Neural cell (in vitro differentiated cells): ENCODE measurements at regions not wholly inside any gene's neighbourhood (a gene's known extent, or its start where the extent isn't known, plus 50 kb on each side); places are given as distances from the start of the nearest gene placed in this dataset.

Experiments used
- H2AFZ ChIP-seq: fragments of 200-600, 300-800 bp; sonication (generic), shearing (Covaris generic); 2 replicates; pipeline ENCODE4 v1.6.0; 2014; ENCODE audit warnings: low read depth, mild to moderate bottlenecking, antibody characterized with exemption, low read length, moderate library complexity
- H3F3A ChIP-seq: fragments of 200-600 bp; shearing (Covaris generic); 2 replicates; pipeline ENCODE4 v1.6.1; 2016; ENCODE audit warnings: mild to moderate bottlenecking, moderate library complexity, mixed read lengths, antibody characterized with exemption, low read length; ENCODE audit not compliant: insufficient read depth, poor library complexity, severe bottlenecking
- H3K27ac ChIP-seq: fragments of 200-600, 300-800 bp; sonication (generic), shearing (Covaris generic); 2 replicates; pipeline ENCODE4 v1.5.1; 2014; ENCODE audit warnings: mild to moderate bottlenecking, low read length, moderate library complexity
- H3K27me3 ChIP-seq: fragments of 300-800, 200-600 bp; sonication (generic), shearing (Covaris generic); 2 replicates; pipeline ENCODE4 v1.6.0; 2014; ENCODE audit warnings: mild to moderate bottlenecking, low read depth, low read length, moderate library complexity; ENCODE audit not compliant: insufficient read depth
- H3K36me3 ChIP-seq: fragments of 300-800, 200-600 bp; sonication (generic), shearing (Covaris generic); 2 replicates; pipeline ENCODE4 v1.5.1; 2014; ENCODE audit warnings: mild to moderate bottlenecking, antibody characterized with exemption, low read length, moderate library complexity; ENCODE audit not compliant: insufficient read depth
- H3K4me2 ChIP-seq: fragments of 300-800, 200-600 bp; sonication (generic), shearing (Covaris generic); 2 replicates; pipeline ENCODE4 v1.6.0; 2014; ENCODE audit warnings: mild to moderate bottlenecking, low read length
- H3K4me3 ChIP-seq: fragments of 300-800, 200-600 bp; sonication (generic), shearing (Covaris generic); 2 replicates; pipeline ENCODE4 v1.5.1; 2014; ENCODE audit warnings: mild to moderate bottlenecking, low read length, moderate library complexity
- H3K79me2 ChIP-seq: fragments of 200-600 bp; shearing (Covaris generic); replicated peaks from 2 replicates; pipeline ENCODE4 v1.6.0; 2014; ENCODE audit warnings: mild to moderate bottlenecking, low read length, moderate library complexity; ENCODE audit not compliant: insufficient read depth
- H3K9ac ChIP-seq: fragments of 300-800, 200-600 bp; sonication (generic), shearing (Covaris generic); 2 replicates; pipeline ENCODE4 v1.6.1; 2016; ENCODE audit warnings: mild to moderate bottlenecking, low read length, mixed read lengths
- H3K9me2 ChIP-seq: fragments of 200-600 bp; shearing (Covaris generic); 2 replicates; pipeline ENCODE4 v1.6.1; 2016; ENCODE audit warnings: mild to moderate bottlenecking, low read length, mixed read lengths; ENCODE audit not compliant: insufficient read depth
- H3K9me3 ChIP-seq: fragments of 200-600, 300-800 bp; sonication (generic), shearing (Covaris generic); 2 replicates; pipeline ENCODE4 v1.6.1; 2016; ENCODE audit warnings: mild to moderate bottlenecking, mixed run types, low read length, moderate library complexity, mixed read lengths
- H4K20me1 ChIP-seq: fragments of 200-600 bp; shearing (Covaris generic); 2 replicates; pipeline ENCODE4 v1.6.1; 2016; ENCODE audit warnings: mild to moderate bottlenecking, mixed run types; ENCODE audit not compliant: insufficient read depth
- EP300 ChIP-seq: fragments of 450-650 bp; conservative IDR thresholded peaks from 2 replicates; pipeline ENCODE4 v1.6.1; 2014; ENCODE audit warnings: antibody characterized with exemption, mild to moderate bottlenecking, moderate library complexity; ENCODE audit not compliant: poor library complexity, severe bottlenecking
- EZH2 ChIP-seq: fragments of 200-600, 300-800 bp; shearing (Covaris generic), sonication (generic); IDR thresholded peaks from 2 replicates; pipeline ENCODE4 v1.6.1; 2014; ENCODE audit warnings: antibody characterized with exemption, low read length, borderline replicate concordance, mild to moderate bottlenecking; ENCODE audit not compliant: insufficient read depth, poor library complexity, severe bottlenecking
- MXI1 ChIP-seq: fragments of 450-650 bp; conservative IDR thresholded peaks from 2 replicates; pipeline ENCODE4 v1.6.1; 2014; ENCODE audit warnings: antibody characterized with exemption, mild to moderate bottlenecking; ENCODE audit not compliant: poor library complexity, severe bottlenecking
- POLR2AphosphoS5 ChIP-seq: IDR thresholded peaks from 2 replicates; pipeline ENCODE4 v1.6.1; 2012
- RAD21 ChIP-seq: fragments of 450-650 bp; conservative IDR thresholded peaks from 2 replicates; pipeline ENCODE4 v1.6.1; 2014; ENCODE audit warnings: antibody characterized with exemption, mild to moderate bottlenecking, moderate library complexity
- SMC3 ChIP-seq: fragments of 450-650 bp; conservative IDR thresholded peaks from 2 replicates; pipeline ENCODE4 v1.6.1; 2014; ENCODE audit warnings: antibody characterized with exemption, mild to moderate bottlenecking, moderate library complexity; ENCODE audit not compliant: poor library complexity
- TAF1 ChIP-seq: IDR thresholded peaks from 2 replicates; pipeline ENCODE4 v1.6.1; 2012; ENCODE audit warnings: low read depth
- TF ChIP-seq, protein P1 (sequence below): IDR thresholded peaks from 2 replicates; pipeline ENCODE4 v1.6.1; 2012; ENCODE audit warnings: borderline replicate concordance
- TF ChIP-seq, protein P2 (sequence below): fragments of 450-650 bp; IDR thresholded peaks from 2 replicates; pipeline ENCODE4 v1.5.1; 2014; ENCODE audit warnings: antibody characterized with exemption, mild to moderate bottlenecking, moderate library complexity; ENCODE audit not compliant: poor library complexity, severe bottlenecking

DNA sequence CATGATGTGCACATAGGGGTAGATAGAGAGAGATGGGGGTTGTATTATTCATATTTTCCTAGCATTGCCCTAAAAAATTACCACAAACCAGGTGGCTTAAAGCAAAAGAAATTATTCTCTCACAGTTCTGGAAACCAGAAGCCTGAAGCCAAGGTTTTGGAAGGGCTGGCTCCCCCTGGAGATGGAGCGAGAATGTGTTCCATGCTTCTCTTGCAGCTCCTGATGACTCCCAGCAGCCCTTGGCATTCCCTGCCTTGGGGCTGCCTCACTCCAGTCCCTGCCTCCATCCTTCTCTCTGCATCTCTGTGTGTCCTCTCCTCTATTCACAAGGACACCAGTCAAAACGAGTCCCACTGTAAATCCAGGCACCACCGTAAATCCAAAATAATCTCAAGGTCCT, 91.5 kb upstream of the FAM174B start:
- TF ChIP-seq MXI1 (no peak), EZH2 (no peak), POLR2AphosphoS5 (no peak), TAF1 (no peak), EP300 (no peak), RAD21 (no peak), SMC3 (no peak)
- TF ChIP-seq, protein P1, sequence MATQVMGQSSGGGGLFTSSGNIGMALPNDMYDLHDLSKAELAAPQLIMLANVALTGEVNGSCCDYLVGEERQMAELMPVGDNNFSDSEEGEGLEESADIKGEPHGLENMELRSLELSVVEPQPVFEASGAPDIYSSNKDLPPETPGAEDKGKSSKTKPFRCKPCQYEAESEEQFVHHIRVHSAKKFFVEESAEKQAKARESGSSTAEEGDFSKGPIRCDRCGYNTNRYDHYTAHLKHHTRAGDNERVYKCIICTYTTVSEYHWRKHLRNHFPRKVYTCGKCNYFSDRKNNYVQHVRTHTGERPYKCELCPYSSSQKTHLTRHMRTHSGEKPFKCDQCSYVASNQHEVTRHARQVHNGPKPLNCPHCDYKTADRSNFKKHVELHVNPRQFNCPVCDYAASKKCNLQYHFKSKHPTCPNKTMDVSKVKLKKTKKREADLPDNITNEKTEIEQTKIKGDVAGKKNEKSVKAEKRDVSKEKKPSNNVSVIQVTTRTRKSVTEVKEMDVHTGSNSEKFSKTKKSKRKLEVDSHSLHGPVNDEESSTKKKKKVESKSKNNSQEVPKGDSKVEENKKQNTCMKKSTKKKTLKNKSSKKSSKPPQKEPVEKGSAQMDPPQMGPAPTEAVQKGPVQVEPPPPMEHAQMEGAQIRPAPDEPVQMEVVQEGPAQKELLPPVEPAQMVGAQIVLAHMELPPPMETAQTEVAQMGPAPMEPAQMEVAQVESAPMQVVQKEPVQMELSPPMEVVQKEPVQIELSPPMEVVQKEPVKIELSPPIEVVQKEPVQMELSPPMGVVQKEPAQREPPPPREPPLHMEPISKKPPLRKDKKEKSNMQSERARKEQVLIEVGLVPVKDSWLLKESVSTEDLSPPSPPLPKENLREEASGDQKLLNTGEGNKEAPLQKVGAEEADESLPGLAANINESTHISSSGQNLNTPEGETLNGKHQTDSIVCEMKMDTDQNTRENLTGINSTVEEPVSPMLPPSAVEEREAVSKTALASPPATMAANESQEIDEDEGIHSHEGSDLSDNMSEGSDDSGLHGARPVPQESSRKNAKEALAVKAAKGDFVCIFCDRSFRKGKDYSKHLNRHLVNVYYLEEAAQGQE, result no peak
- TF ChIP-seq, protein P2, sequence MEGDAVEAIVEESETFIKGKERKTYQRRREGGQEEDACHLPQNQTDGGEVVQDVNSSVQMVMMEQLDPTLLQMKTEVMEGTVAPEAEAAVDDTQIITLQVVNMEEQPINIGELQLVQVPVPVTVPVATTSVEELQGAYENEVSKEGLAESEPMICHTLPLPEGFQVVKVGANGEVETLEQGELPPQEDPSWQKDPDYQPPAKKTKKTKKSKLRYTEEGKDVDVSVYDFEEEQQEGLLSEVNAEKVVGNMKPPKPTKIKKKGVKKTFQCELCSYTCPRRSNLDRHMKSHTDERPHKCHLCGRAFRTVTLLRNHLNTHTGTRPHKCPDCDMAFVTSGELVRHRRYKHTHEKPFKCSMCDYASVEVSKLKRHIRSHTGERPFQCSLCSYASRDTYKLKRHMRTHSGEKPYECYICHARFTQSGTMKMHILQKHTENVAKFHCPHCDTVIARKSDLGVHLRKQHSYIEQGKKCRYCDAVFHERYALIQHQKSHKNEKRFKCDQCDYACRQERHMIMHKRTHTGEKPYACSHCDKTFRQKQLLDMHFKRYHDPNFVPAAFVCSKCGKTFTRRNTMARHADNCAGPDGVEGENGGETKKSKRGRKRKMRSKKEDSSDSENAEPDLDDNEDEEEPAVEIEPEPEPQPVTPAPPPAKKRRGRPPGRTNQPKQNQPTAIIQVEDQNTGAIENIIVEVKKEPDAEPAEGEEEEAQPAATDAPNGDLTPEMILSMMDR, result no peak
- Histone ChIP-seq H3F3A (no peaks in the 10 kb centered on the region), H3K27me3 (no peaks in the 10 kb centered on the region), H3K79me2 (no peaks in the 10 kb centered on the region), H2AFZ (no peak overlapping the region), H4K20me1 (no peaks in the 10 kb centered on the region), H3K4me3 (no peak overlapping the region), H3K9ac (no peak overlapping the region), H3K9me3 (no peaks in the 10 kb centered on the region), H3K36me3 (no peaks in the 10 kb centered on the region), H3K4me2 (no peak overlapping the region), H3K27ac (no peak overlapping the region), H3K9me2 (no peaks in the 10 kb centered on the region)

DNA sequence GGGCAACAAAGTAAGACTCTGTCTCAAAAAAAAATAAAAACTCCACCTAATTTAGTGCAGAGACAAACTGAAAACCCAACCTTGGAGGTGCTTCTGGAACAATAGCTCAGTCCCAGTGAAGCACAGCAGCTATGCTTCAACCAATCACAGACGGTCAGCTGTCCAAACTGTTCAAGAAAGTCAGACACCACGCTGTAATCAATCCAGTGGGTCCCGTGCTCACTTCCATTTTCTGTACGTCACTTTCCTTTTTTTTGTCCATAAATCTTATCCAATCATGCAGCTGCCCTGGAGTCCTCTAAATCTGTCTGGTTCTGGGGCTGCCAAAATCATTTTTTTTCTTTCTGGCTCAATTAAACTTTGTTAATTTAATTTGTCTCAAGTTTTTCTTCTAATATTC, 93.6 kb upstream of the FAM174B start:
- no peak for TF ChIP-seq MXI1
- TF ChIP-seq SMC3, result no peak
- no peak for TF ChIP-seq RAD21
- TF ChIP-seq EP300, result no peak
- TF ChIP-seq POLR2AphosphoS5, result no peak
- no peak for TF ChIP-seq TAF1
- TF ChIP-seq, protein P1, result no peak
- TF ChIP-seq, protein P2, result no peak
- TF ChIP-seq EZH2, result no peak
- no peaks in the 10 kb centered on the region for H3F3A ChIP-seq
- H3K79me2 ChIP-seq, result no peaks in the 10 kb centered on the region
- H3K4me2 ChIP-seq, result no peak overlapping the region
- no peaks in the 10 kb centered on the region for H3K27me3 ChIP-seq
- H2AFZ ChIP-seq, result no peak overlapping the region
- no peaks in the 10 kb centered on the region for H3K9me3 ChIP-seq
- H3K36me3 ChIP-seq, result no peaks in the 10 kb centered on the region
- H3K4me3 ChIP-seq, result no peak overlapping the region
- H4K20me1 ChIP-seq, result no peaks in the 10 kb centered on the region
- no peaks in the 10 kb centered on the region for H3K9me2 ChIP-seq
- H3K9ac ChIP-seq, result no peak overlapping the region
- H3K27ac ChIP-seq, result no peak overlapping the region
